Upper lobe of left lung (tissue), 4 donors: ENCODE measurements at regions not wholly inside any gene's neighbourhood (a gene's known extent, or its start where the extent isn't known, plus 50 kb on each side); places are given as distances from the start of the nearest gene placed in this dataset.

Experiments
- EP300 ChIP-seq, 4 donors: sonication (generic); formaldehyde crosslinking; IDR thresholded peaks; one replicate each; pipeline ENCODE4 v1.5.1; 2017; ENCODE audit warnings: antibody characterized with exemption in 4 of 4, control low read depth in 2 of 4
- POLR2A ChIP-seq, 4 donors: fragments of 450-650 bp; IDR thresholded peaks; one replicate each; pipeline ENCODE4 v1.5.1; 2016 to 2017; ENCODE audit warnings: antibody characterized with exemption in 4 of 4, mild to moderate bottlenecking in 2 of 4
- POLR2AphosphoS5 ChIP-seq, 2 donors: sonication (generic); formaldehyde crosslinking; IDR thresholded peaks; one replicate each; pipeline ENCODE4 v1.5.1; 2017; ENCODE audit warnings: antibody characterized with exemption in 2 of 2
- TF ChIP-seq, protein P1 (sequence below), 6 experiments: fragments of 450-650 bp in 4 of 6; fragments of 200-600 bp in 2 of 6; sonication (generic) in 2 of 6; IDR thresholded peaks; one replicate each; pipeline ENCODE4 v1.5.1; 2016 to 2019; ENCODE audit warnings: antibody characterized with exemption in 6 of 6

DNA sequence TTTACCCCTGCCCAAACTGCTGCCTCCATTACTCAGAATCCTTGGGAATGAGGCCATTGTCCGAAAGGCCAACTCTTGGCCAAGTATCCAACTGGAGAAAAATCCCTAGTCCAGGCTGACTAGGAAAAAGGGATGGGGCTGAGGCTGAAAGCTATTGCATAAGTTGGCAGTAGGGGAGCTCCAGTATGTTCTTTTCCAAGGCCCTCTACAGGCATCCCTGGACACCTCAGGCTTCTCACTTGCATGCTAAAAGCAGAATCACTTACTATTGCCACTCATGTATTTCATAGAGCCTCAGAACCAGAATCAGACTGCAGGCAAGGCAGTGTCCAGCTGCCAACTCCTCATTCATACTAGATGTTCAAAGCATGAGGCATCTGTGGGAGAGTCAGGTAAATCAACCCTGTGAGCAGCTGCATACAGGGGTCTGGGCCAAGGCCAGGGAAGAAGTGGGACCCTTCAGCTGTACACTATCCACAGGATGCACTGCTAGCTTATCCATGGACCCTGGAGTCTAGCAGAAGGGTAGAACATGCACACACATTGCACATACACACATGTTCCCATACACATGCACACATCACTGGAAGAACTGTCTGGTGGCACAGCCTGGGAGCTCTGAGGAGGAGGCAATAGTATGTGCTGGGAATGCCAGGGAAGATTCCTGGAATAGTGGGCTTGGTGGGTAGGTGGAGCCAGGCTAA lies 195.3 kb downstream of the C1orf94 start:
- TF ChIP-seq, protein P1, sequence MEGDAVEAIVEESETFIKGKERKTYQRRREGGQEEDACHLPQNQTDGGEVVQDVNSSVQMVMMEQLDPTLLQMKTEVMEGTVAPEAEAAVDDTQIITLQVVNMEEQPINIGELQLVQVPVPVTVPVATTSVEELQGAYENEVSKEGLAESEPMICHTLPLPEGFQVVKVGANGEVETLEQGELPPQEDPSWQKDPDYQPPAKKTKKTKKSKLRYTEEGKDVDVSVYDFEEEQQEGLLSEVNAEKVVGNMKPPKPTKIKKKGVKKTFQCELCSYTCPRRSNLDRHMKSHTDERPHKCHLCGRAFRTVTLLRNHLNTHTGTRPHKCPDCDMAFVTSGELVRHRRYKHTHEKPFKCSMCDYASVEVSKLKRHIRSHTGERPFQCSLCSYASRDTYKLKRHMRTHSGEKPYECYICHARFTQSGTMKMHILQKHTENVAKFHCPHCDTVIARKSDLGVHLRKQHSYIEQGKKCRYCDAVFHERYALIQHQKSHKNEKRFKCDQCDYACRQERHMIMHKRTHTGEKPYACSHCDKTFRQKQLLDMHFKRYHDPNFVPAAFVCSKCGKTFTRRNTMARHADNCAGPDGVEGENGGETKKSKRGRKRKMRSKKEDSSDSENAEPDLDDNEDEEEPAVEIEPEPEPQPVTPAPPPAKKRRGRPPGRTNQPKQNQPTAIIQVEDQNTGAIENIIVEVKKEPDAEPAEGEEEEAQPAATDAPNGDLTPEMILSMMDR (IDR thresholded peaks at IDR 0.05), result no peak
- TF ChIP-seq POLR2A (IDR thresholded peaks at IDR 0.05) (no peak), POLR2AphosphoS5 (IDR thresholded peaks at IDR 0.05) (no peak), EP300 (IDR thresholded peaks at IDR 0.05) (no peak)
